ENCODE measurements at regions not wholly inside any gene's neighbourhood (a gene's known extent, or its start where the extent isn't known, plus 50 kb on each side); places are given as distances from the start of the nearest gene placed in this dataset.

DNA sequence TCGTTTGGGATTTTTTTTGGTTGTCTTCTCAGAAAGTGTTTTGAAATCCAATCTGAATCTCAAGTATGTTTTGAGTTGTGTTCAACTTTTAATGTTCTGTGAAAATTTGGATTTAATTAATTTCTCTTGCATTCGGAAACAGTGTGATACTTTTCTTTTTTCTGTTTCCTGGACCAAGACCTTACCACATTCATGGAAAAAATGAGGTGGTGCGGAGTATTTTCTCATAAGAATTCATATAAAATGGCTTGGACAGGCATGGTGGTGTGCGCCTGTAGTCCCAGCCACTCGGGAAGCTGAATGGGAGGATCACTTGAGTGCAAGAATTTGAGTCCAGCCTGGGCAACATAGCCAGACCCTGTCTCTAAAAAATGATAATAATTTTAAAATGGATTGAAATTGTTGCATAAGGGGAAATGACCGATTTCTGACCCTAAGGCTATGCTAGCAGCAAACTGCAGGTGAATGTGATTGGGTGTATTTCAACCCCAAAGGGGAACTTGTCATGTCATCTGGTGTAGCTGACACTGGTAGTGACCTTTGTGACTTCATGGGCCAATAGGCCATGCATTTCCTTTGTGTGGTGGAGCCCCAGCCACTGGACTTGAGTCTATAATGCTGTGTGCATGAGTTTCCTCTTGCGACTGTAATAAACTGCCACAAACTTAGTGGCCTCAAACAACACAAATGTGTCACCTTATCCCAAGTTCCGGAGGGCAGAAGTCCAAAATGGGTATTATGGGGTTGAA, 123.5 kb upstream of the RFLNA start:
- DNase-seq (ENCODE audit: extremely low read depth in 1 of 4, low spot score in 3 of 4) (no peak), FAIRE-seq (peak; percentile 65), ATAC-seq (no peak)
- H3K9me3 ChIP-seq (replicated peaks; ENCODE audit: control insufficient read depth, insufficient read depth, low read depth, low read length), result peaks cover 3% of the 10 kb centered on the region; the same call in 1 of the 2 replicates
- no peak overlapping the region for H3K27ac ChIP-seq (ENCODE audit: extremely low read depth, low read depth, low read length)
- POLR2A ChIA-PET, result no interaction called here
- in situ Hi-C loops (cut with MboI), result no loop called here
- H3K9me1 ChIP-seq (ENCODE audit: control insufficient read depth, insufficient read depth, low read length), result no peaks in the 10 kb centered on the region
- 12% methylated on average over 8 of the region's 8 CpGs for WGBS (ENCODE audit: insufficient coverage, low coverage, missing lambda C conversion rate)
- H3K36me3 ChIP-seq (ENCODE audit: control insufficient read depth, insufficient read depth, low read length), result no peaks in the 10 kb centered on the region
- H3K79me2 ChIP-seq (ENCODE audit: control insufficient read depth, insufficient read depth, low read length), result no peaks in the 10 kb centered on the region
- no peak overlapping the region for H3K9ac ChIP-seq (ENCODE audit: insufficient read depth in 1 of 2, low read depth in 2 of 2, low read length in 2 of 2)
- H3K4me1 ChIP-seq (replicated peaks in 1 of 2; ENCODE audit: control insufficient read depth in 2 of 2, insufficient read depth in 2 of 2, low read length in 2 of 2), result peaks cover 1 to 7% of the 10 kb centered on the region in 2 experiments; a peak in 3 of 5 replicates
- H3K4me3 ChIP-seq, result no peak overlapping the region
- CTCF ChIA-PET (ENCODE audit: low intra/inter-chr PET ratio), result no interaction called here
- no peaks in the 10 kb centered on the region; the same call in 1 of the 2 replicates for H4K20me1 ChIP-seq (replicated peaks; ENCODE audit: control insufficient read depth, insufficient read depth, low read length)
- BruUV-seq (replicated peaks), result no TSS peak
- no peak overlapping the region for H3K4me2 ChIP-seq (ENCODE audit: insufficient read depth, low read length)
- H2AFZ ChIP-seq (ENCODE audit: low read depth, low read length), result no peak overlapping the region
- H3K27me3 ChIP-seq (ENCODE audit: control insufficient read depth in 2 of 2, insufficient read depth in 2 of 2, low read length in 2 of 2), result peaks cover 27 to 42% of the 10 kb centered on the region in 2 experiments
- intact Hi-C loops (cut with micrococcal nuclease), result no loop called here
- TF ChIP-seq E2F4 (CRISPR knock-in tag; IDR thresholded peaks at IDR 0.05; ENCODE audit: low read depth) (no peak), CTCF (IDR thresholded peaks at IDR 0.05 in 2 of 3, conservative IDR thresholded peaks at IDR 0.05 in 1 of 3; ENCODE audit: insufficient read depth in 2 of 3, low read depth in 1 of 3, low read length in 3 of 3) (no peak), GABPA (tag; conservative IDR thresholded peaks at IDR 0.05; ENCODE audit: low read depth) (no peak), ZNF121 (CRISPR knock-in tag; conservative IDR thresholded peaks at IDR 0.05) (0 out of 2 replicates have a peak, but pooled peaks have one; percentile 7)
